NT2/D1 (cell line): ENCODE measurements at regions not wholly inside any gene's neighbourhood (a gene's known extent, or its start where the extent isn't known, plus 50 kb on each side); places are given as distances from the start of the nearest gene placed in this dataset.

ENCODE experiments used
- SUZ12 ChIP-seq: IDR thresholded peaks from 2 replicates; pipeline ENCODE4 v1.6.1; 2011; ENCODE audit not compliant: insufficient read length, insufficient read depth; ENCODE audit errors: extremely low read depth
- ZNF274 ChIP-seq: IDR thresholded peaks from 2 replicates; pipeline ENCODE4 v1.6.1; 2011; ENCODE audit warnings: mild to moderate bottlenecking, low read depth, low read length

DNA sequence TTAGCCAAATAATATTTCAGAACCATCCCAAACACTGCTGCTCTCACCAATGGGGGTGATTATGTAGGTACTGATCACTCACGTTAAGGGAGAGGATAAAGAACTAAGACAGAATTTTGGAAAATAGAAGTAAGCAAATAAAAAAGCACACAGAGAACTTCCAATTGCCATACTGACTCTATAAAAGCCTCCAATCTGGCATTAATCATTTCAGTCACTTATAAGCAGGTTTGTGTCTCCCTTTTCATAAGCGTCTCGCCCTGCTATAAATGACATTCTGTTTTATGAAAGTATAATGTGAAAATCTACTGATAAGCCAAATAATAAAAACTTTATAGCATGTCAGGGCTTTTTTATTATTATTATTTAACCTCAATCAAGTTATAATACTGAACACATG is 435.2 kb downstream of the ETNK1 start:
- TF ChIP-seq SUZ12 (no peak), ZNF274 (no peak)
